ENCODE measurements at regions not wholly inside any gene's neighbourhood (a gene's known extent, or its start where the extent isn't known, plus 50 kb on each side); places are given as distances from the start of the nearest gene placed in this dataset.

- DNase-seq (ENCODE audit: low read depth), result no peak
- no peak for TF ChIP-seq CTCF (IDR thresholded peaks at IDR 0.05; ENCODE audit: insufficient read depth, low read length, poor library complexity, severe bottlenecking)
- peaks cover 6% of the 10 kb centered on the region for H3K27me3 ChIP-seq (ENCODE audit: control insufficient read depth, insufficient read depth, low read length)
These were observed 96.2 kb upstream of the SYT13 start for GRCh38 chr11:45382133-45382878.

GRCh38 chr11:45379162-45379863, 93.2 kb upstream of the SYT13 start:
- Histone ChIP-seq H3K36me3 (ENCODE audit: control insufficient read depth, insufficient read depth, low read length) (no peaks in the 10 kb centered on the region), H3K27me3 (ENCODE audit: control insufficient read depth, insufficient read depth, low read length) (peaks cover under 1% of the 10 kb centered on the region), H3K4me3 (ENCODE audit: low read depth, low read length) (no peak overlapping the region)
- DNase-seq (ENCODE audit: low read depth), result no peak
- TF ChIP-seq CTCF (IDR thresholded peaks at IDR 0.05; ENCODE audit: insufficient read depth, low read length, poor library complexity, severe bottlenecking), result no peak

More at GRCh38 chr11:45382133-45382878, 96.2 kb upstream of the SYT13 start:
- no peaks in the 10 kb centered on the region for H3K36me3 ChIP-seq (ENCODE audit: control insufficient read depth, insufficient read depth, low read length)
- no peak overlapping the region for H3K4me3 ChIP-seq (ENCODE audit: low read depth, low read length)

- DNase-seq (ENCODE audit: low read depth), result no peak
- H3K27me3 ChIP-seq (ENCODE audit: control insufficient read depth, insufficient read depth, low read length), result peaks cover 6% of the 10 kb centered on the region
- H3K4me3 ChIP-seq (ENCODE audit: low read depth, low read length), result no peak overlapping the region
- H3K36me3 ChIP-seq (ENCODE audit: control insufficient read depth, insufficient read depth, low read length), result no peaks in the 10 kb centered on the region
- TF ChIP-seq CTCF (IDR thresholded peaks at IDR 0.05; ENCODE audit: insufficient read depth, low read length, poor library complexity, severe bottlenecking), result no peak
These were observed 92.4 kb upstream of the SYT13 start for GRCh38 chr11:45378516-45378915.

GRCh38 chr11:45374653-45375059, 88.5 kb upstream of the SYT13 start:
- Histone ChIP-seq H3K4me3 (ENCODE audit: low read depth, low read length) (no peak overlapping the region), H3K27me3 (ENCODE audit: control insufficient read depth, insufficient read depth, low read length) (peaks cover 28% of the 10 kb centered on the region), H3K36me3 (ENCODE audit: control insufficient read depth, insufficient read depth, low read length) (no peaks in the 10 kb centered on the region)
- TF ChIP-seq CTCF (IDR thresholded peaks at IDR 0.05; ENCODE audit: insufficient read depth, low read length, poor library complexity, severe bottlenecking), result no peak
- DNase-seq (ENCODE audit: low read depth), result no peak

GRCh38 chr11:45374130-45374529, 88.0 kb upstream of the SYT13 start:
- H3K36me3 ChIP-seq (ENCODE audit: control insufficient read depth, insufficient read depth, low read length), result no peaks in the 10 kb centered on the region
- no peak overlapping the region for H3K4me3 ChIP-seq (ENCODE audit: low read depth, low read length)
- DNase-seq (ENCODE audit: low read depth), result no peak
- TF ChIP-seq CTCF (IDR thresholded peaks at IDR 0.05; ENCODE audit: insufficient read depth, low read length, poor library complexity, severe bottlenecking), result no peak
- H3K27me3 ChIP-seq (ENCODE audit: control insufficient read depth, insufficient read depth, low read length), result peaks cover 33% of the 10 kb centered on the region
